SU-DHL-6 (cell line): ENCODE measurements at regions not wholly inside any gene's neighbourhood (a gene's known extent, or its start where the extent isn't known, plus 50 kb on each side); places are given as distances from the start of the nearest gene placed in this dataset.

Experiments
- CTCF ChIP-seq: fragments of 200-600 bp; sonication (generic); IDR thresholded peaks from one replicate; pipeline ENCODE4 v1.5.1; 2017; ENCODE audit warnings: antibody characterized with exemption, mild to moderate bottlenecking, low read length, moderate library complexity; ENCODE audit not compliant: insufficient read depth, poor library complexity, severe bottlenecking
- EZH2phosphoT487 ChIP-seq: fragments of 200-600 bp; sonication (generic), shearing (Covaris generic); conservative IDR thresholded peaks from 2 replicates; pipeline ENCODE4 v1.6.1; 2018; ENCODE audit warnings: mild to moderate bottlenecking, antibody characterized with exemption, low read length, moderate library complexity, mixed read lengths

GRCh38 chr3:178060407-178060806, 475.8 kb upstream of the KCNMB2 start:
- TF ChIP-seq CTCF (no peak), EZH2phosphoT487 (no peak)
